HPDE6-E6E7 (cell line): ENCODE measurements at regions not wholly inside any gene's neighbourhood (a gene's known extent, or its start where the extent isn't known, plus 50 kb on each side); places are given as distances from the start of the nearest gene placed in this dataset.
"Not testable (repeated sequence)": the region's sequence is repeated elsewhere in the genome, so short reads cannot be mapped to it uniquely, and the experiment has no call there.

ENCODE experiments used
- DNase-seq: peaks from one replicate; pipeline ENCODE4 v3.0.0; 2011; ENCODE audit warnings: missing footprints; ENCODE audit errors: extremely low spot score

- DNase-seq = no peak
Observed at GRCh38 chr9:25453875-25454274, 224.4 kb downstream of the TUSC1 start.

- DNase-seq = no peak
Observed at GRCh38 chr9:25449503-25449902, 228.7 kb downstream of the TUSC1 start.

DNA sequence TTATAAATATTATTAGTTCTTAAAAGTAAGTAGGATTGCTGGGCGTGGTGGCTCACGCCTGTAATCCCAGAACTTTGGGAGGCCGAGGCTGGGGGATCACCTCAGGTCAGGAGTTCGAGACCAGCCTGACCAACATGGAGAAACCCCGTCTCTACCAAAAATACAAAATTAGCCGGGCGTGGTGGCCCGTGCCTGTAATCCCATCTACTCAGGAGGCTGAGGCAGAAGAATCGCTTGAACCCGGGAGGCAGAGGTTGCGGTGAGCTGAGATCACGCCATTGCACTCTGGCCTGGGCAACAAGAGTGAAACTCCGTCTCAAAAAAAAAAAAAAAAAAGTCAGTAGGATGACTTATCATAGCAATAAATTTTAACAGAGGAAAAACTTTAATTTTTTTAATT, 232.5 kb downstream of the TUSC1 start:
- not testable (repeated sequence) for DNase-seq

DNA sequence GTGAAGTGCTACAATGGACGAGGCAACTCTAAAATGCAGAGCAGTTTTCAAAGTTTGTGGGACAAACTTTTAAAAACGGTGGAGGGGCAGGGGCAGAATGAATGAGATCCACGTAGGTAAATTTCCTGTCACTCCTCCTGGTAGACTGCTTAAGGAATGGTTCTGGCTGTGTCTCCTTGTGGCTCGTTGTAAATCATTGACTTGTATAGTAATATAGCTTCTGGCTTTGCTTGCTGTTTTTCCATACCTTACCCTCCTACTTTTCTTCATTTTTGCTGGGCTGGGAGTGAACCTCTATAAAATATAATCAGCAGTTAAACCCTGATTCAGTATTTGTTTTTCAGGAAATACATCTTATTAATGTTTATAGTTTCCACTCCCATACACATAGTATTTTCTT, 235.7 kb downstream of the TUSC1 start:
- no peak for DNase-seq

DNA sequence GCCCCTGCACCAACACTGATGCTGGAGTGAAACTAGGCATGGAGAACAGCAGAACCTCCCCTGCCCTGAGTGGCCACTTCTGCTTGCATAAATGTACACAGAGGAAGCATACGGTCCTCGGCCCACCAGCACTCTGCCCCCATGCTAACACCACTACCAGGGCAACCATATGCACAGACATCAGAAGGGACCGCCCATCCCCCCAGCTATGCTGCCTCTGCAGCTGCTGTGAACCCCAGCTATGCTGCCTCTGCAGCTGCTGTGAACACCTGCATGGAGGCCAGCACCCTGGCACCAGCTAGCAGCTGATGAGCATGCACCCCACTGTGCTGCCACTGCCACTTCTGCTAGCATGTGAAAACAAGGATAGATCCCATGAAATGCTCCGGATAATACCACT, 250.3 kb downstream of the TUSC1 start:
- DNase-seq = no peak

GRCh38 chr9:25427290-25427689, 251.0 kb downstream of the TUSC1 start:
- no peak for DNase-seq

GRCh38 chr9:25421560-25421959, 256.7 kb downstream of the TUSC1 start:
- no peak for DNase-seq

- DNase-seq = no peak
Observed at GRCh38 chr9:25418974-25419373, 259.3 kb downstream of the TUSC1 start.

- DNase-seq = no peak
Observed at GRCh38 chr9:25415718-25416117, 262.5 kb downstream of the TUSC1 start.

DNA sequence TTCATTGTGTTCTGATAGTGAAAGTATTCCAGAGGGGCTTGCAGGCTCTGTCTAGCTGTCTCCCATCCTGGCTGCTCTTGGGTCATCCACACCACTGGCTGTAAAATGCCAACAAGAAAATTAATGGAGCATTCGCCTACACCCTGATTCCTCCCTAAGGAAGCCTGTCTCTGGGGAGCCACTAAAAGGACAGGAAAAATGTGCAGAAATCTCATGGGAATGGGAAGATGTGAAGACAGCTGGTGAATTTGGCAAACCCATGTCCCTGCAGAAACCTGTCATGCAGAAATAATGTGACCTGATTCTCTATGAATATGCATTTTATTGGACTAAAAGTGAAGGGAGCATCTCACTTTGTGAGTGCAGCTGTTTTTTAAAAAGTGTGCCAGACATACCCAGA, 265.6 kb downstream of the TUSC1 start:
- no peak for DNase-seq

GRCh38 chr9:25397746-25398145, 280.5 kb downstream of the TUSC1 start:
- no peak for DNase-seq

DNA sequence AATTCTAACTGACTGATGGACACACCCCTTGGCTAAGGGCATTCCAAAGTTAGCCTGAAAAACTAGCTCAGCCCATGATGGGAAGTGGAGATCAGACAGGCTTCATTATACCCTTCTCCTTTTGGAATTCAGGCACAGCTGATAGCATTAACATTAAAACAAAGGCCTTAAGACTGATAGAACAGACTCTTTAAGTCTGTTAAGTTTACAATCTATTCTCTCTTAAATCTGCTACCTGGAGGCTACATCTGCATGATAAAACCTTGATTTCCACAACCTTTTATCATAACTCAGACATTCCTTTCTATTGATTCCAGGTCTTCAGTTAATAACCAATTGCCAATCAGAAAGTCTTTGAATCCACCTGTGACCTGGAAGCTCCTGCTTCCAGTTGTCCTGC, 281.4 kb downstream of the TUSC1 start:
- no peak for DNase-seq

DNA sequence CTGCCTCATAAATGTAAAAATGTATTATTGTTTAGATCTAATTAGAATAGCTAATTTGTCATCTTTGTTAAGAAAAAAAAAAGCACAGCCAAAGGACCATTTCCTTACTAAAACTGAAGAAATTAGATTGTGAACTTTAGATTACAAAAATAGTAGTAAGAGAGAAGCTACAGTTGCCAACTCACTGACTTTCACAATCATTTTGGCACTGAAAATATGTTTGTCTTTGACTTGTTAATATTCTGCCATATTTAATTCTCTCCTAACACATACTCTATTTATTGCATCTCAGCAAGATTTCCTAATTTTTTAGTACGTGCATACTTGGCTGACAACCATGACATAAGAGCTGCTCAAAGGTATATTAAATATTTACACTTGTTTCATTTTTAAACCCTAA, 297.1 kb downstream of the TUSC1 start:
- no peak for DNase-seq

DNA sequence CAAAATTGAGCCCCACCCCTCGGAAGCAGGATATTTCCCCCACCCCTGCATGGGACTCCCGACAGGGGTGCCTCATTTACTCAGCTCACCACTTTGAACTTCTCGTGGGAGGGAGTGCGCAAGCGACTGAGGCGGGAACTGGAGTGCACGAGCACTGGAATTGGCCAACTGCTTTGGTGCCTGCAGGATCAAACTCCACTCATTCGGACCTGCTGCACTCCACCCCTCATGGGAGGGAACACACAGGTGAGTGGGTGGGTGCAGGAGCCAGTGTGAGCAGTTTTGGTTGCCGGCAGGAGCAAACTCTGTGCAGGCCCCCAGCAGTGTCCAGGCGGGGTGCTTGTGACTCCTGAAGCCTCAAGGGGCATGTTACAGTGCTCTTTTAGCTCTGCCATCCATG, 301.2 kb downstream of the TUSC1 start:
- no peak for DNase-seq

- DNase-seq = no peak
Observed at GRCh38 chr9:25374281-25374680, 304.0 kb downstream of the TUSC1 start.

- DNase-seq = no peak
Observed at GRCh38 chr9:25366906-25367305, 311.3 kb downstream of the TUSC1 start.

- no peak for DNase-seq
Observed at GRCh38 chr9:25353783-25354182, 324.5 kb downstream of the TUSC1 start.

- DNase-seq = peak; percentile 2
Observed at GRCh38 chr9:25350011-25350410, 328.2 kb downstream of the TUSC1 start.

- no peak for DNase-seq
Observed at GRCh38 chr9:25322142-25322541, 356.1 kb downstream of the TUSC1 start.

DNA sequence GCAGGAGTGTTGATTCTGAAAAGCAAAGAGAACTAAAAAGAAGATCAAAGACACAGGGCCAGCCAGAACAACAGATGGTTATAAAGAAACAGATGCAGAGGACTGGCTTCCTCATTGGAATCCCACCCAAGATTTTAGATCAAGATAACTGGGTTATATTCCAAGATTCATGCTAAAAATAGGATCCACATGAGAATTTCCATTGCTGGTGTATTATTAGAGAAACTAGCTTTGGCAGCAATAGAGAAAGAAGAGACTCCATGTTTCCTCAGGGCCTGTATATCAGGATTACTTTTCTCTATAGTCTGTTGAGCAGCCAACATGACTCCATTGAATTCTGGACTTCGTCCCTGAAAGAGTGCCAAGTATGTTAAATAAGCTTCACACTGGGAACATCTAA, 367.3 kb downstream of the TUSC1 start:
- DNase-seq = no peak

GRCh38 chr9:25308549-25308948, 369.7 kb downstream of the TUSC1 start:
- DNase-seq = no peak

DNA sequence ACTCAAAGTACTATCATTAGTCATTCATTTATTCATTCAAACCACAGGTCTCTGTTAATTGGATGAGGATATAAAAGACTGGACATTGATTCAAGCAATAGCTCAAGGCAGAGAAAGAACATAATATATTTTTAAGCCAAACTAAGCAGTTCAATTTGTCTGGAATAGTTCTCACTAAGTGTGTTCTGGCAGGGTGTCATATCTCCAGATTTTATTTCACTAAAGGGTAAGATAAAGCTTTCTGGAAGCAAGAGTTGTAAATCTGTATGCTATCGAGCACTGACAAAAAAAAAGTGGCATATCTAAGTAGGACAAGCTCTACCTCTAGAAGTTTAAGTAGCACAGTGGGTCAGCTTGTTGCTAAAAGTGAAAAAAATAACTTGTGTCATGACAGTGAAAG, 375.6 kb downstream of the TUSC1 start:
- DNase-seq = no peak

- not testable (repeated sequence) for DNase-seq
Observed at GRCh38 chr9:25288195-25288594, 390.0 kb downstream of the TUSC1 start.

GRCh38 chr9:25284365-25284764, 393.9 kb downstream of the TUSC1 start:
- no peak for DNase-seq

GRCh38 chr9:25282946-25283345, 395.3 kb downstream of the TUSC1 start:
- no peak for DNase-seq
